PC-3 (cell line): ENCODE measurements at regions not wholly inside any gene's neighbourhood (a gene's known extent, or its start where the extent isn't known, plus 50 kb on each side); places are given as distances from the start of the nearest gene placed in this dataset.
"Not testable (repeated sequence)": the region's sequence is repeated elsewhere in the genome, so short reads cannot be mapped to it uniquely, and the experiment has no call there.

Source experiments
- ATAC-seq: fragments of 200-7000 bp; cut with Tn5 transposase; 2 replicates; pipeline ENCODE4 v1.9.1; 2020; ENCODE audit warnings: mild to moderate bottlenecking, moderate library complexity
- BruUV-seq: library from RNA; stranded (reverse); fragments of 400-500 nt; replicated peaks from 2 replicates; lab custom pipeline; 2021; lab: Mats Ljungman, UMichigan
- CTCF ChIA-PET: fragments of 300-600 bp; sonication (Branson Sonifier 250); formaldehyde crosslinking; loops from one replicate; lab custom pipeline; 2022; ENCODE audit warnings: antibody characterized with exemption; lab: Charles Lee
- POLR2A ChIA-PET: fragments of 300-600 bp; sonication (Branson Sonifier 250); formaldehyde crosslinking; loops from one replicate; lab custom pipeline; 2022; ENCODE audit warnings: antibody characterized with exemption; ENCODE audit not compliant: unreplicated experiment; lab: Charles Lee
- DNase-seq: peaks from one replicate; pipeline ENCODE4 v3.0.0-alpha.2; 2015
- H2AFZ ChIP-seq: fragments of 300-600 bp; sonication (generic); 2 replicates; pipeline ENCODE4 v1.6.0; 2016; ENCODE audit warnings: antibody characterized with exemption, low read length
- H3F3A ChIP-seq: fragments of 300-600 bp; sonication (generic); one replicate; pipeline ENCODE4 v1.6.0; 2017; ENCODE audit warnings: antibody characterized with exemption, low read length, control low read depth, mild to moderate bottlenecking; ENCODE audit not compliant: unreplicated experiment
- H3K27ac ChIP-seq: fragments of 300-600 bp; sonication (generic); 2 replicates; pipeline ENCODE4 v1.5.1; 2016; ENCODE audit warnings: mild to moderate bottlenecking, low read length
- H3K27me3 ChIP-seq: fragments of 300-600 bp; sonication (generic); 2 replicates; pipeline ENCODE4 v1.6.1; 2016; ENCODE audit warnings: low read length, mixed read lengths
- H3K36me3 ChIP-seq: fragments of 300-600 bp; sonication (generic); 2 replicates; pipeline ENCODE4 v1.6.1; 2016; ENCODE audit warnings: low read depth, mixed run types, low read length, mixed read lengths
- H3K4me1 ChIP-seq: fragments of 300-600 bp; sonication (generic); 2 replicates; pipeline ENCODE4 v1.5.1; 2016; ENCODE audit warnings: low read length; ENCODE audit not compliant: insufficient read depth
- H3K4me2 ChIP-seq: fragments of 300-600 bp; sonication (generic); 2 replicates; pipeline ENCODE4 v1.6.0; 2016; ENCODE audit warnings: low read length
- H3K4me3 ChIP-seq: fragments of 300-600 bp; sonication (generic); 2 replicates; pipeline ENCODE4 v1.5.1; 2016; ENCODE audit warnings: mild to moderate bottlenecking, low read length, mixed read lengths
- H3K79me2 ChIP-seq: fragments of 300-600 bp; sonication (generic); 2 replicates; pipeline ENCODE4 v1.6.1; 2017; ENCODE audit warnings: low read length, mixed read lengths
- H3K9ac ChIP-seq: fragments of 300-600 bp; sonication (generic); 2 replicates; pipeline ENCODE4 v1.6.0; 2016; ENCODE audit warnings: mild to moderate bottlenecking, low read length
- H3K9me2 ChIP-seq: fragments of 300-600 bp; sonication (generic); replicated peaks from 2 replicates; pipeline ENCODE4 v1.6.1; 2016; ENCODE audit warnings: mixed run types, low read length, mixed read lengths
- H3K9me3 ChIP-seq: fragments of 300-600 bp; sonication (generic); 2 replicates; pipeline ENCODE4 v1.6.1; 2016; ENCODE audit warnings: low read length, mixed read lengths
- H4K20me1 ChIP-seq: fragments of 300-600 bp; sonication (generic); 2 replicates; pipeline ENCODE4 v1.6.1; 2016; ENCODE audit warnings: low read length, mixed read lengths
- EZH2 ChIP-seq: fragments of 300-600 bp; sonication (generic); IDR thresholded peaks from one replicate; pipeline ENCODE4 v1.6.1; 2017; ENCODE audit warnings: antibody characterized with exemption, mild to moderate bottlenecking, low read length; ENCODE audit not compliant: unreplicated experiment
- EZH2phosphoT487 ChIP-seq: fragments of 300-600 bp; sonication (generic); IDR thresholded peaks from 2 replicates; pipeline ENCODE4 v1.6.1; 2018; ENCODE audit warnings: mild to moderate bottlenecking, antibody characterized with exemption, low read length, borderline replicate concordance
- intact Hi-C: fragments of 100-400 bp; cut with micrococcal nuclease; formaldehyde crosslinking; loops from 2 replicates; pipeline ENCODE4 v1.9.0; 2023
- TF ChIP-seq, protein P1 (sequence below): fragments of 300-600 bp; sonication (generic); conservative IDR thresholded peaks from 2 replicates; pipeline ENCODE4 v1.5.1; 2017; ENCODE audit warnings: antibody characterized with exemption, low read depth, mild to moderate bottlenecking, low read length

DNA sequence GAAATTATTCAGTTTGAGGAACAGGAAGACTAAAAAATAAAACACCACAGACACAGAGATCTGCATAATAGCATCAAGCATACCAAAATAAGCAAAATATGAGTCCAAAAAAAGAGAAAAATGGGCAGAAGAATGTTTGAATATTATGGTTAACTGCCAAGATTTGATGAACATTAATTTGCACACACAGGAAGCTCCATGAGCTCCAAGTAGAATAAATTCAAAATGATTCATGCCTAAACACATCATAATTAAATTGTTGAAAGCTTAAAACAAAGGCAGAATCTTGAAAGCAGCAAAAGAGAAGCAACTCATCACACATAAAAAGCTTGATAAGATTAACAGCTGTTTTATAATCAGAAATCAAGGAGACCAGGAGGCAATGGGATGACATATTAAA, 156.6 kb upstream of the ARSJ start:
- Histone ChIP-seq H3K9ac (no peak overlapping the region), H3K4me2 (no peak overlapping the region), H3K36me3 (no peaks in the 10 kb centered on the region), H3K4me3 (no peak overlapping the region), H3K9me3 (no peaks in the 10 kb centered on the region), H3K27me3 (no peaks in the 10 kb centered on the region), H3K79me2 (no peaks in the 10 kb centered on the region), H3K27ac (no peak overlapping the region), H3K9me2 (no peaks in the 10 kb centered on the region), H3F3A (no peaks in the 10 kb centered on the region), H2AFZ (no peak overlapping the region), H4K20me1 (no peaks in the 10 kb centered on the region), H3K4me1 (no peaks in the 10 kb centered on the region)
- ChIA-PET CTCF (no interaction called here), POLR2A (no interaction called here)
- no peak for DNase-seq
- ATAC-seq, result no peak
- BruUV-seq, result no TSS peak
- intact Hi-C loops, result no loop called here
- TF ChIP-seq, protein P1, sequence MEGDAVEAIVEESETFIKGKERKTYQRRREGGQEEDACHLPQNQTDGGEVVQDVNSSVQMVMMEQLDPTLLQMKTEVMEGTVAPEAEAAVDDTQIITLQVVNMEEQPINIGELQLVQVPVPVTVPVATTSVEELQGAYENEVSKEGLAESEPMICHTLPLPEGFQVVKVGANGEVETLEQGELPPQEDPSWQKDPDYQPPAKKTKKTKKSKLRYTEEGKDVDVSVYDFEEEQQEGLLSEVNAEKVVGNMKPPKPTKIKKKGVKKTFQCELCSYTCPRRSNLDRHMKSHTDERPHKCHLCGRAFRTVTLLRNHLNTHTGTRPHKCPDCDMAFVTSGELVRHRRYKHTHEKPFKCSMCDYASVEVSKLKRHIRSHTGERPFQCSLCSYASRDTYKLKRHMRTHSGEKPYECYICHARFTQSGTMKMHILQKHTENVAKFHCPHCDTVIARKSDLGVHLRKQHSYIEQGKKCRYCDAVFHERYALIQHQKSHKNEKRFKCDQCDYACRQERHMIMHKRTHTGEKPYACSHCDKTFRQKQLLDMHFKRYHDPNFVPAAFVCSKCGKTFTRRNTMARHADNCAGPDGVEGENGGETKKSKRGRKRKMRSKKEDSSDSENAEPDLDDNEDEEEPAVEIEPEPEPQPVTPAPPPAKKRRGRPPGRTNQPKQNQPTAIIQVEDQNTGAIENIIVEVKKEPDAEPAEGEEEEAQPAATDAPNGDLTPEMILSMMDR, result no peak
- TF ChIP-seq EZH2phosphoT487 (no peak), EZH2 (no peak)

DNA sequence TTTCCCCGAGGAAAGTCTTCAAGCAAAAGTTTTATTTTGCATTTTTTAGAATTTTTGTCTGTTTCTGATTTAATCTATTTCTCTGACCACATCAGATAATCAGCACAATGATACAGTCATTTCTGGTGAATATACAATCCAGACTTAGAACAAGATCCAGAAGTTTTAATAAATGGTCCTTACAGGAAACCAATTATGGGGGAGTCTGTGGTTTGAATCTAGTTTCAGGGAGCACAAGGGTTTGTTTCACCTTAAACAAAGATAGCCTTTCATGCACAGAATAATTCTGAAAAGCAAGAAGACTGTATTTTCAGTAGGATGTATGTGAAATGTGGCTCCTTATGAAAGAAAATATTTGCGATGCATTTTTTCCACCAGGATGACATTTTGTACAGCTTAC, 158.5 kb upstream of the ARSJ start:
- Histone ChIP-seq H3K9me3 (no peaks in the 10 kb centered on the region), H3K4me3 (no peak overlapping the region), H3K9me2 (no peaks in the 10 kb centered on the region), H3K4me2 (no peak overlapping the region), H4K20me1 (no peaks in the 10 kb centered on the region), H2AFZ (no peak overlapping the region), H3K4me1 (no peaks in the 10 kb centered on the region), H3F3A (no peaks in the 10 kb centered on the region), H3K79me2 (no peaks in the 10 kb centered on the region), H3K27ac (no peak overlapping the region), H3K9ac (no peak overlapping the region), H3K36me3 (no peaks in the 10 kb centered on the region), H3K27me3 (no peaks in the 10 kb centered on the region)
- ChIA-PET POLR2A (interaction anchor here (0.5 kb wide), 1 partner anchor 158 kb away, joined by 7 read pairs; no protein-coding TSS in a partner anchor), CTCF (no interaction called here)
- ATAC-seq, result no peak
- intact Hi-C loops, result no loop called here
- DNase-seq, result no peak
- no TSS peak for BruUV-seq
- TF ChIP-seq EZH2 (no peak), EZH2phosphoT487 (no peak)
- TF ChIP-seq, protein P1, result no peak

DNA sequence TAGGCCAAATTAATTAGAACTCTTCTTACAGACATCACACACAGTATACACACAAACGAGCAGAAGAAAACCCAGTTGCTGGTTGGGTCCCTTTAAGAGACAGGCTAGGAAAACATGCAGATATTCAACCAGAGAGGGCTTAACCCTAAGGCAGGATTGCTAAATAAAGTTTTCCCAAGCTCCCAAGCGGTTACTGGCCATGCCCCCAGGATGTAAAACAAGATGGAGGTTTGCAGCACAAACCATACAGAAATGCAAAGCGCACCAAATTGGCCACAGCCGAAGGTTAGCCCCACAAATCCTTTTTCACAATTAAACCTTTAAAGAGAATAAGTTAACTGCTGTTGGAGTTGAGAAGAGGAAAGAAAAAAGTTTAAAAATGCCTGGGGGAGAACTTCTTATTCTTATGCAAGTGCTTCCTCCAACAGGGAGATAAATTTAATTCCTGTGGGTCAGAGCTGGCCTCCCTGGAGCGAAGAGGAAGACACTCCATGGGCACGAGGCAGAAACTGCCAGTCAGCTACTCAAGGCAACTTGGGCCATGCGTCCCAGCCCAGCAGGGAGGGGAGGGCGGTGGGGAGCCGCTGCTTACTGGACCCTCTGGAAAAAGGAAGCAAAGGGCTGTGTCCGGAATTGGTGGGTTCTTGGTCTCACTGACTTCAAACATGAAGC, 167.6 kb upstream of the ARSJ start:
- Histone ChIP-seq H3K9me2 (no peaks in the 10 kb centered on the region), H3K4me3 (no peak overlapping the region), H3K9ac (no peak overlapping the region), H3F3A (no peaks in the 10 kb centered on the region), H4K20me1 (no peaks in the 10 kb centered on the region), H3K4me2 (no peak overlapping the region), H3K27me3 (no peaks in the 10 kb centered on the region), H3K36me3 (no peaks in the 10 kb centered on the region), H3K4me1 (no peaks in the 10 kb centered on the region), H3K9me3 (no peaks in the 10 kb centered on the region), H3K27ac (no peak overlapping the region), H3K79me2 (no peaks in the 10 kb centered on the region), H2AFZ (no peak overlapping the region)
- intact Hi-C loops, result no loop called here
- ChIA-PET POLR2A (no interaction called here), CTCF (no interaction called here)
- TF ChIP-seq, protein P1, result no peak
- TF ChIP-seq EZH2 (no peak), EZH2phosphoT487 (no peak)
- BruUV-seq, result no TSS peak
- no peak for ATAC-seq
- no peak for DNase-seq

DNA sequence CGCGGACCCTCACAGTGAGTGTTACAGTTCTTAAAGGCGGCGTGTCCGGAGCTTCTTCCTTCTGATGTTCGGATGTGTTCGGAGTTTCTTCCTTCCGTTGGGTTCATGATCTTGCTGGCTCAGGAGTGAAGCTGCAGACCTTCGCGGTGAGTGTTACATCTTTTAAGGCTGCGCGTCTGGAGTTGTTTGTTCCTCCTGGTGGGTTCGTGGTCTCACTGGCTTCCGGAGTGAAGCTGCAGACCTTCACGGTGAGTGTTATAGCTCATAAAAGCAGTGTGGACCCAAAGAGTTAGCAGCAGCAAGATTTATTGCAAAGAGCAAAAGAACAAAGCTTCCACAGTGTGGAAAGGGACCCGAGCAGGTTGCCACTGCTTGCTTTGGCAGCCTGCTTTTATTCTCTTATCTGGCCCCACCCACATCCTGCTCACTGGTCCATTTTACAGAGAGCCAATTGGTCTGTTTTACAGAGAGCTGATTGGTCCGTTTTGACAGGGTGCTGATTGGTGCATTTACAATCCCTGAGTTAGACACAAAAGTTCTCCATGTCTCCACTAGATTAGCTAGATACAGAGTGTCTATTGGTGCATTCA, 168.3 kb upstream of the ARSJ start:
- H3K4me3 ChIP-seq, intact Hi-C loops, H3K27ac ChIP-seq, H4K20me1 ChIP-seq, H3K9me2 ChIP-seq, H3K9me3 ChIP-seq, H3K36me3 ChIP-seq, H3F3A ChIP-seq, CTCF ChIA-PET, H3K79me2 ChIP-seq, H3K27me3 ChIP-seq, H2AFZ ChIP-seq, BruUV-seq, DNase-seq, H3K9ac ChIP-seq, H3K4me1 ChIP-seq, POLR2A ChIA-PET, H3K4me2 ChIP-seq, ATAC-seq: not testable (repeated sequence)
